ENCODE measurements at regions not wholly inside any gene's neighbourhood (a gene's known extent, or its start where the extent isn't known, plus 50 kb on each side); places are given as distances from the start of the nearest gene placed in this dataset.

- TF ChIP-seq EZH2 (IDR thresholded peaks at IDR 0.05; ENCODE audit: insufficient read depth, poor library complexity, severe bottlenecking) = no peak
- TF ChIP-seq EZH2phosphoT487 (IDR thresholded peaks at IDR 0.05; ENCODE audit: insufficient read depth, low read depth) = no peak
Observed at GRCh38 chr13:50593207-50593606, 250.3 kb downstream of the DLEU7 start.

Data from GM23248 (cell line).